Choroid plexus epithelial cell (primary cell): ENCODE measurements at regions not wholly inside any gene's neighbourhood (a gene's known extent, or its start where the extent isn't known, plus 50 kb on each side); places are given as distances from the start of the nearest gene placed in this dataset.

Experiments used
- DNase-seq: peaks from one replicate; pipeline ENCODE4 v3.0.0-alpha.2; 2010; ENCODE audit warnings: low read depth
- H3K4me3 ChIP-seq: 2 replicates; pipeline ENCODE4 v1.5.1; 2011; ENCODE audit warnings: low read depth, mild to moderate bottlenecking, control low read depth, low read length, moderate library complexity
- CTCF ChIP-seq: conservative IDR thresholded peaks from 2 replicates; pipeline ENCODE4 v1.5.1; 2011; ENCODE audit warnings: low read depth, mild to moderate bottlenecking, control low read depth, inconsistent platforms, low read length, moderate library complexity

GRCh38 chr4:162803378-162803777 is 363.3 kb downstream of the NAF1 start:
- no peak for DNase-seq
- no peak overlapping the region for H3K4me3 ChIP-seq
- no peak for TF ChIP-seq CTCF

- TF ChIP-seq CTCF, result no peak
- DNase-seq, result no peak
- no peak overlapping the region for H3K4me3 ChIP-seq
Measured at GRCh38 chr4:162797108-162797507, 369.6 kb downstream of the NAF1 start.

GRCh38 chr4:162793571-162793970 is 373.1 kb downstream of the NAF1 start:
- DNase-seq, result peak; percentile 89
- no peak overlapping the region for H3K4me3 ChIP-seq
- no peak for TF ChIP-seq CTCF

- peak; percentile 38 for DNase-seq
- no peak overlapping the region for H3K4me3 ChIP-seq
- no peak for TF ChIP-seq CTCF
Measured at GRCh38 chr4:162793004-162793403, 373.7 kb downstream of the NAF1 start.

GRCh38 chr4:162791226-162791625 is 375.5 kb downstream of the NAF1 start:
- H3K4me3 ChIP-seq, result no peak overlapping the region
- peak; percentile 13 for DNase-seq
- no peak for TF ChIP-seq CTCF

GRCh38 chr4:162787120-162787519 is 379.6 kb downstream of the NAF1 start:
- no peak for DNase-seq
- no peak for TF ChIP-seq CTCF
- H3K4me3 ChIP-seq, result no peak overlapping the region

GRCh38 chr4:162782778-162783525 is 383.7 kb downstream of the NAF1 start:
- TF ChIP-seq CTCF, result no peak
- DNase-seq, result peak; percentile 94
- H3K4me3 ChIP-seq, result no peak overlapping the region
